HEK293 (cell line): ENCODE measurements at regions not wholly inside any gene's neighbourhood (a gene's known extent, or its start where the extent isn't known, plus 50 kb on each side); places are given as distances from the start of the nearest gene placed in this dataset.

Experiments used
- CTCF ChIA-PET: fragments of 350-600 bp; formaldehyde crosslinking; extraction: SDS; loops from one replicate; lab custom pipeline; 2021; ENCODE audit warnings: antibody characterized with exemption; lab: Yijun Ruan, JAX
- POLR2A ChIA-PET: fragments of 300-600 bp; formaldehyde crosslinking; extraction: SDS; loops from one replicate; lab custom pipeline; 2020; ENCODE audit warnings: antibody characterized with exemption, inconsistent platforms; lab: Yijun Ruan, JAX
- H3K27ac ChIP-seq: fragments of 200-500 bp; sonication (Bioruptor generic); 2 replicates; pipeline ENCODE4 v1.5.1; 2014; ENCODE audit warnings: low read depth, low read length, control low read depth, inconsistent platforms; ENCODE audit errors: extremely low read depth
- H3K36me3 ChIP-seq, 2 experiments: fragments of 200-500 bp in 1 of 2; sonication (Bioruptor generic) in 1 of 2; 1 replicate in 1 of 2; 2 replicates in 1 of 2; pipeline ENCODE4 v1.5.1; 2014 to 2017; ENCODE audit warnings: inconsistent platforms in 2 of 2, low read length in 2 of 2; ENCODE audit not compliant: control insufficient read depth in 2 of 2, insufficient read depth in 1 of 2
- H3K4me1 ChIP-seq: fragments of 200-500 bp; sonication (Bioruptor generic); 2 replicates; pipeline ENCODE4 v1.5.1; 2014; ENCODE audit warnings: mild to moderate bottlenecking, low read length, inconsistent platforms; ENCODE audit not compliant: control insufficient read depth, insufficient read depth
- H3K4me3 ChIP-seq: 2 replicates; pipeline ENCODE4 v1.5.1; 2011; ENCODE audit warnings: low read depth, mild to moderate bottlenecking, control low read depth, low read length, moderate library complexity
- H3K9me3 ChIP-seq: fragments of 200-500 bp; sonication (Bioruptor generic); 2 replicates; pipeline ENCODE4 v1.5.1; 2014; ENCODE audit warnings: low read depth, low read length, inconsistent platforms; ENCODE audit not compliant: control insufficient read depth, insufficient read depth
- GLI2 ChIP-seq: fragments of 450-650 bp; formaldehyde crosslinking; IDR thresholded peaks from 2 replicates; pipeline ENCODE4; 2017; ENCODE audit warnings: missing biosample characterization, missing genetic modification characterization, low read depth, borderline replicate concordance
- HOXA7 ChIP-seq: sonication (generic); formaldehyde crosslinking; IDR thresholded peaks from 2 replicates; pipeline ENCODE4 v1.8.1; 2022; ENCODE audit warnings: missing genetic modification reagents, borderline replicate concordance
- RBAK ChIP-seq: fragments of 450-650 bp; formaldehyde crosslinking; IDR thresholded peaks from 2 replicates; pipeline ENCODE4 v1.5.1; 2016; ENCODE audit warnings: missing biosample characterization, missing genetic modification characterization
- ZFP41 ChIP-seq: fragments of 450-650 bp; formaldehyde crosslinking; IDR thresholded peaks from 2 replicates; pipeline ENCODE4 v1.5.1; 2016; ENCODE audit warnings: missing biosample characterization, missing genetic modification characterization, borderline replicate concordance
- ZNF10 ChIP-seq: fragments of 450-650 bp; formaldehyde crosslinking; IDR thresholded peaks from 2 replicates; pipeline ENCODE4 v1.5.1; 2017; ENCODE audit warnings: missing biosample characterization, missing genetic modification characterization
- ZNF175 ChIP-seq: fragments of 450-650 bp; formaldehyde crosslinking; IDR thresholded peaks from 2 replicates; pipeline ENCODE4 v1.5.1; 2016; ENCODE audit warnings: missing biosample characterization, missing genetic modification characterization
- ZNF354C ChIP-seq: fragments of 450-650 bp; formaldehyde crosslinking; IDR thresholded peaks from 2 replicates; pipeline ENCODE4 v1.5.1; 2016; ENCODE audit warnings: missing biosample characterization, missing genetic modification characterization, low read depth, borderline replicate concordance
- ZNF394 ChIP-seq: fragments of 450-650 bp; formaldehyde crosslinking; IDR thresholded peaks from 2 replicates; pipeline ENCODE4 v1.5.1; 2016; ENCODE audit warnings: missing biosample characterization, missing genetic modification characterization, mild to moderate bottlenecking, moderate library complexity, borderline replicate concordance
- ZNF555 ChIP-seq: fragments of 450-650 bp; formaldehyde crosslinking; conservative IDR thresholded peaks from 2 replicates; pipeline ENCODE4 v1.5.1; 2017; ENCODE audit warnings: missing biosample characterization, mild to moderate bottlenecking, missing genetic modification characterization, inconsistent platforms
- ZNF558 ChIP-seq: fragments of 450-650 bp; formaldehyde crosslinking; IDR thresholded peaks from 2 replicates; pipeline ENCODE4 v1.5.1; 2016; ENCODE audit warnings: missing biosample characterization, missing genetic modification characterization
- ZNF560 ChIP-seq: fragments of 450-650 bp; formaldehyde crosslinking; IDR thresholded peaks from 2 replicates; pipeline ENCODE4 v1.5.1; 2017; ENCODE audit warnings: missing biosample characterization, missing genetic modification characterization, borderline replicate concordance
- ZNF707 ChIP-seq: fragments of 450-650 bp; formaldehyde crosslinking; IDR thresholded peaks from 2 replicates; pipeline ENCODE4 v1.5.1; 2016; ENCODE audit warnings: missing biosample characterization, missing genetic modification characterization
- ZNF785 ChIP-seq: fragments of 450-650 bp; formaldehyde crosslinking; IDR thresholded peaks from 2 replicates; pipeline ENCODE4 v1.5.1; 2016; ENCODE audit warnings: missing biosample characterization, missing genetic modification characterization
- TF ChIP-seq, protein P1 (sequence below): fragments of 450-650 bp; formaldehyde crosslinking; IDR thresholded peaks from 2 replicates; pipeline ENCODE4 v1.5.1; 2016; ENCODE audit warnings: missing biosample characterization, missing genetic modification characterization
- TF ChIP-seq, protein P2 (sequence below): fragments of 450-650 bp; formaldehyde crosslinking; conservative IDR thresholded peaks from 2 replicates; pipeline ENCODE4 v1.5.1; 2016; ENCODE audit warnings: low read depth, missing biosample characterization, missing genetic modification characterization

DNA sequence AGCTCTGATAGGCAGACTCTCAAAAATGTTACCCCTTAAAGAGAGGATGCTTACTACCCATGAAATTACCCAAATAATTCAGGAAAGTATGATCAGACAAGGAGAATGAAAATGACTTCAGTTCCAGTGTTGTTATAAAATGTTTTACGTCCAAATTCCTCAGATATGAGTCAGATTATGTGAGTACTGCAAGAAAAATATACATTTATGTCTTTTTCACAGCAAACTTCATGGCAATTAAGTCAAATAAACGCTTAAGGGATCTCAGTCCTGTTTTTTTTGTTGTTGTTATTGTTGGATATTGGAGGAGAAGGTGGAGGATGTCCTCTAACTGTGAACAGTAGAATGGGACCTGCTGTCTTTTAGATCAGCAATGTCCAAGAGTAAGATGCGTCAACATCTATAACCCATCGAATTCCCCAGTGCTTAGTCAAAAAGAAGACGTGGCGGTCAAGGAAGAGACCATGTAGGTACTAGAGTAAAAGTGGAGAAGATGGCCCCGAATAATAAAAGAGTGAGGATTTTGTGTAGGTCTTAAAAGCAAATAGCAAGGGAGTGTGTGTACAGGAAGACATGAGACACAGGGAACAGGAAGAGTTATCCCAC is 215.4 kb upstream of the IRS2 start:
- POLR2A ChIA-PET: no interaction called here
- Histone ChIP-seq H3K4me3 (no peak overlapping the region), H3K4me1 (peaks cover 3% of the 10 kb centered on the region; the same call in 1 of the 2 replicates), H3K9me3 (no peaks in the 10 kb centered on the region), H3K36me3 (no peaks in the 10 kb centered on the region), H3K27ac (no peak overlapping the region)
- TF ChIP-seq RBAK (tag by site-specific recombination): no peak
- CTCF ChIA-PET: no interaction called here

DNA sequence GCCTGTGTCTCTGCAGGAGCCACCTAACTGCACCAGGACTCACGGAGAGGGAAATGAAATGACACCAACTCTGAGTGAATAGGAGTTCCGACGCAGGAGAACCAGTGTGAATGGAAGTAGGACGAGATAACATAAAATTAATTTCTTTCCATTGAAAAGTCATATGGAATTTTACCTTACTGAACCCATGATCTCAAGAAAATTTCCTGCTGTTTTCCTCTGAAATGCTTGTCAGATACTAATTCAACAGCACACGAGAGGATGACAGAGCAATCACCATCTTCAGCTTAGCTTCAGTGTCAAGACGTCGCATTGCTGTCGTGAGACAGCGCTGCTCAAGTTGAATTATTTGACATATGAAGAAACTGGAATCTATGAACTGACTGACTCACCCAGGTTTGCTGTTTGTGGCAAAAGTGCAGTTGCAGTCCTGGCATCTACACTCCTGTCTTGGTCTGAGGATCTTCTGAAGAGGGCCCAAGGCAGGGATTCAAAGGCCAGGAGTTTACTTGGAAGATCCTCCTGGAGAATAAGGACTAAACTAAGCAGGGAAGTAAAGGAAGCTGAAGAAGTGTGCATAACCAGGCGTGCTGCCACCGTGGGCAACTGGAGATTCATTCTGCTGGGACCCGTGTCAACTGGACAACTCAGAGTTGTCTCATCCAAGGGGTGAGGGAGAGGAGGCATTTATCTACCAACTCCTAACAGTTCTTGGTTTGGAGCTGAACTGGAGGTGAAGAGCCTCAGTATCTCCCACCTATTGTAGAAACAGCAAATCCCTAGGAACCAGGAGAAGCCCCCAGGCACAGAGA is 214.4 kb upstream of the IRS2 start:
- peaks cover 3% of the 10 kb centered on the region; the same call in 1 of the 2 replicates for H3K4me1 ChIP-seq
- H3K9me3 ChIP-seq: no peaks in the 10 kb centered on the region
- ChIA-PET POLR2A (no interaction called here), CTCF (no interaction called here)
- TF ChIP-seq ZNF394 (tag by site-specific recombination) (no peak), ZNF560 (tag by site-specific recombination) (no peak), ZNF785 (tag by site-specific recombination) (no peak), ZNF354C (tag by site-specific recombination) (no peak), ZNF707 (tag by site-specific recombination) (no peak), GLI2 (tag by site-specific recombination) (no peak), ZNF175 (tag by site-specific recombination) (no peak), ZFP41 (tag by site-specific recombination) (no peak), ZNF555 (tag by site-specific recombination) (no peak)
- TF ChIP-seq, protein P1, sequence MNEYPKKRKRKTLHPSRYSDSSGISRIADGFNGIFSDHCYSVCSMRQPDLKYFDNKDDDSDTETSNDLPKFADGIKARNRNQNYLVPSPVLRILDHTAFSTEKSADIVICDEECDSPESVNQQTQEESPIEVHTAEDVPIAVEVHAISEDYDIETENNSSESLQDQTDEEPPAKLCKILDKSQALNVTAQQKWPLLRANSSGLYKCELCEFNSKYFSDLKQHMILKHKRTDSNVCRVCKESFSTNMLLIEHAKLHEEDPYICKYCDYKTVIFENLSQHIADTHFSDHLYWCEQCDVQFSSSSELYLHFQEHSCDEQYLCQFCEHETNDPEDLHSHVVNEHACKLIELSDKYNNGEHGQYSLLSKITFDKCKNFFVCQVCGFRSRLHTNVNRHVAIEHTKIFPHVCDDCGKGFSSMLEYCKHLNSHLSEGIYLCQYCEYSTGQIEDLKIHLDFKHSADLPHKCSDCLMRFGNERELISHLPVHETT (tag by site-specific recombination): no peak
- no peak overlapping the region for H3K4me3 ChIP-seq
- H3K27ac ChIP-seq: no peak overlapping the region
- H3K36me3 ChIP-seq: no peaks in the 10 kb centered on the region

DNA sequence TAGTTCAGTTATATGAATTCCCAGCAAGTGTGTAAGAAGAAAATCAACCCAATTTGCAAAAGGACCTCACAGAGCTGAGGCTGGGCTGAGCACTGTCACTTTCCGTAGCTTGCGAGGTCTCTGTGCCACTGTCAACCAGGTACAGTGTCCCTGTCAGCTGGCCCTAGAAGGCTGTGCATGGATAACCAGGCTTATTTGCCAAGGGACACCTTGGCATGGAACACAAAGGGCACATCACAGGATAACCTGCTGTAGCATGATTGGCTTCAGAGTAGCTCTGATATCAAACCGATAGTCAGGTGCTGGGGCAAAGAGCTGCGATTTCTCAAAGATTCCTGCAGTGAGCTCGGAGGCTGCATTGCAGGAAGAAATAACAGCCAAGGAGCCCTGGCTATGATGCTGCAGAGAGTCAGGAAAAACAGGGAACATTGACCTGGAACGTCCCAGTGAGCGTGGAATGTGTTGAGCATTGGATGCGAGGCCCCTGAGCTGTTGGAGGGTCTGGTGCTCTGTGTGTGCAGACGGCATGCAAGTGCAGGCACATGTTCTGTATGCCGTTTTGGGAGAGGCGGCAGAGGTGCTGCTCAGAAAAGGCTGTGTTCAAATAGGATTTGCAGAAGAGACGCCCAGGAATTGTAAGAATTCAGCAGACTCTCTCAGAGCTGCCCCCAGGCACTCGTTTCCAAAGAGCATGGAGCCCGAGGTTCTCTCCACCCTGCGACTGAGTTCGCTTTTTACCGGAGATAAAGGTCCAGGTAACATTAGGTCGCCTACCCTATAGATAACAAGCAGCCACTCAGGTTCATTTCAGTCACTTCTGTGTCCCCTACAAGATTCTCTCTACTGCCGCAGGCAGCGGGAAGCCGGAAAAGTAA is 213.5 kb upstream of the IRS2 start:
- peaks cover 3% of the 10 kb centered on the region; the same call in 1 of the 2 replicates for H3K4me1 ChIP-seq
- POLR2A ChIA-PET: no interaction called here
- no peak for TF ChIP-seq ZNF558 (tag by site-specific recombination)
- no peak for TF ChIP-seq HOXA7 (CRISPR knock-in tag)
- no peak for TF ChIP-seq ZNF10
- TF ChIP-seq, protein P2, sequence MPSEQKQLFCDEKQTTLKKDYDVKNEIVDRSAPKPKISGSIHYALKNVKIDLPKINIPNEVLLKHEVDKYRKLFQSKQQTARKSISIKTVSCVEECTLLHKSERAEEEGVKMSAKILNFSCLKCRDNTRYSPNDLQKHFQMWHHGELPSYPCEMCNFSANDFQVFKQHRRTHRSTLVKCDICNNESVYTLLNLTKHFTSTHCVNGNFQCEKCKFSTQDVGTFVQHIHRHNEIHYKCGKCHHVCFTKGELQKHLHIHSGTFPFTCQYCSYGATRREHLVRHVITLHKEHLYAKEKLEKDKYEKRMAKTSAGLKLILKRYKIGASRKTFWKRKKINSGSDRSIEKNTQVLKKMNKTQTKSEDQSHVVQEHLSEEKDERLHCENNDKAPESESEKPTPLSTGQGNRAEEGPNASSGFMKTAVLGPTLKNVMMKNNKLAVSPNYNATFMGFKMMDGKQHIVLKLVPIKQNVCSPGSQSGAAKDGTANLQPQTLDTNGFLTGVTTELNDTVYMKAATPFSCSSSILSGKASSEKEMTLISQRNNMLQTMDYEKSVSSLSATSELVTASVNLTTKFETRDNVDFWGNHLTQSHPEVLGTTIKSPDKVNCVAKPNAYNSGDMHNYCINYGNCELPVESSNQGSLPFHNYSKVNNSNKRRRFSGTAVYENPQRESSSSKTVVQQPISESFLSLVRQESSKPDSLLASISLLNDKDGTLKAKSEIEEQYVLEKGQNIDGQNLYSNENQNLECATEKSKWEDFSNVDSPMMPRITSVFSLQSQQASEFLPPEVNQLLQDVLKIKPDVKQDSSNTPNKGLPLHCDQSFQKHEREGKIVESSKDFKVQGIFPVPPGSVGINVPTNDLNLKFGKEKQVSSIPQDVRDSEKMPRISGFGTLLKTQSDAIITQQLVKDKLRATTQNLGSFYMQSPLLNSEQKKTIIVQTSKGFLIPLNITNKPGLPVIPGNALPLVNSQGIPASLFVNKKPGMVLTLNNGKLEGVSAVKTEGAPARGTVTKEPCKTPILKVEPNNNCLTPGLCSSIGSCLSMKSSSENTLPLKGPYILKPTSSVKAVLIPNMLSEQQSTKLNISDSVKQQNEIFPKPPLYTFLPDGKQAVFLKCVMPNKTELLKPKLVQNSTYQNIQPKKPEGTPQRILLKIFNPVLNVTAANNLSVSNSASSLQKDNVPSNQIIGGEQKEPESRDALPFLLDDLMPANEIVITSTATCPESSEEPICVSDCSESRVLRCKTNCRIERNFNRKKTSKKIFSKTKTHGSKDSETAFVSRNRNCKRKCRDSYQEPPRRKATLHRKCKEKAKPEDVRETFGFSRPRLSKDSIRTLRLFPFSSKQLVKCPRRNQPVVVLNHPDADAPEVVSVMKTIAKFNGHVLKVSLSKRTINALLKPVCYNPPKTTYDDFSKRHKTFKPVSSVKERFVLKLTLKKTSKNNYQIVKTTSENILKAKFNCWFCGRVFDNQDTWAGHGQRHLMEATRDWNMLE: no peak
- H3K9me3 ChIP-seq: no peaks in the 10 kb centered on the region
- CTCF ChIA-PET: interaction anchor here (0.6 kb wide), 1 partner anchor 844 kb away, joined by 3 read pairs; no protein-coding TSS in a partner anchor
- no peak overlapping the region for H3K4me3 ChIP-seq
- H3K36me3 ChIP-seq: no peaks in the 10 kb centered on the region
- H3K27ac ChIP-seq: no peak overlapping the region
